ENCODE measurements at regions not wholly inside any gene's neighbourhood (a gene's known extent, or its start where the extent isn't known, plus 50 kb on each side); places are given as distances from the start of the nearest gene placed in this dataset.

DNA sequence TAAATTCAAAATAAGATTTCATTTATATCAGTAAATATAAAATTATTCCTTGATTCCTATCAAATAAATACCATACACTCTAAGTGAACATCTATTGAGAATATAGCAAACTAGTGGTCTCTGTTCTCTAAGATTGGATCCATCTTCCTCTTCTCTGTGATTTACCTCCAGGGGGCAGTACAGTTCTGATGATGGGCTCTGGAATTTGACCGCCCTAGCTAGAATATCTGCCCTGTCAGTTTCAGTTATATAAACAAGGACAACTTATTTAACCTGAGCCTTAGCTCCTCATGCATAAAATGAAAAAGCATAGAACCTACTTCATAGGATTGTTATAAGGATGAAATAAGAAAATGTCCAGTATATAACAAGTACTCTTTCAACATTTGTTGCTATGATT, 171.1 kb upstream of the CCDC54 start:
- TF ChIP-seq, protein P1, sequence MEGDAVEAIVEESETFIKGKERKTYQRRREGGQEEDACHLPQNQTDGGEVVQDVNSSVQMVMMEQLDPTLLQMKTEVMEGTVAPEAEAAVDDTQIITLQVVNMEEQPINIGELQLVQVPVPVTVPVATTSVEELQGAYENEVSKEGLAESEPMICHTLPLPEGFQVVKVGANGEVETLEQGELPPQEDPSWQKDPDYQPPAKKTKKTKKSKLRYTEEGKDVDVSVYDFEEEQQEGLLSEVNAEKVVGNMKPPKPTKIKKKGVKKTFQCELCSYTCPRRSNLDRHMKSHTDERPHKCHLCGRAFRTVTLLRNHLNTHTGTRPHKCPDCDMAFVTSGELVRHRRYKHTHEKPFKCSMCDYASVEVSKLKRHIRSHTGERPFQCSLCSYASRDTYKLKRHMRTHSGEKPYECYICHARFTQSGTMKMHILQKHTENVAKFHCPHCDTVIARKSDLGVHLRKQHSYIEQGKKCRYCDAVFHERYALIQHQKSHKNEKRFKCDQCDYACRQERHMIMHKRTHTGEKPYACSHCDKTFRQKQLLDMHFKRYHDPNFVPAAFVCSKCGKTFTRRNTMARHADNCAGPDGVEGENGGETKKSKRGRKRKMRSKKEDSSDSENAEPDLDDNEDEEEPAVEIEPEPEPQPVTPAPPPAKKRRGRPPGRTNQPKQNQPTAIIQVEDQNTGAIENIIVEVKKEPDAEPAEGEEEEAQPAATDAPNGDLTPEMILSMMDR (IDR thresholded peaks at IDR 0.05), result peak; percentile 33 to 46 (median 35)
- no peak for TF ChIP-seq POLR2A (IDR thresholded peaks at IDR 0.05; ENCODE audit: low read depth)

All from esophagus muscularis mucosa (tissue), 3 donors.